AG09319 (cell line): ENCODE measurements at regions not wholly inside any gene's neighbourhood (a gene's known extent, or its start where the extent isn't known, plus 50 kb on each side); places are given as distances from the start of the nearest gene placed in this dataset.

ENCODE experiments used
- DNase-seq: peaks from one replicate; pipeline ENCODE4 v3.0.0-alpha.2; 2010; ENCODE audit warnings: low read depth; ENCODE audit errors: extremely low read depth
- TF ChIP-seq, protein P1 (sequence below): IDR thresholded peaks from 2 replicates; pipeline ENCODE4 v1.5.1; 2011; ENCODE audit warnings: low read depth, mild to moderate bottlenecking, inconsistent platforms, low read length, moderate library complexity

GRCh38 chr3:72319194-72320094 is 528.8 kb downstream of the SHQ1 start:
- no peak for DNase-seq
- TF ChIP-seq, protein P1, sequence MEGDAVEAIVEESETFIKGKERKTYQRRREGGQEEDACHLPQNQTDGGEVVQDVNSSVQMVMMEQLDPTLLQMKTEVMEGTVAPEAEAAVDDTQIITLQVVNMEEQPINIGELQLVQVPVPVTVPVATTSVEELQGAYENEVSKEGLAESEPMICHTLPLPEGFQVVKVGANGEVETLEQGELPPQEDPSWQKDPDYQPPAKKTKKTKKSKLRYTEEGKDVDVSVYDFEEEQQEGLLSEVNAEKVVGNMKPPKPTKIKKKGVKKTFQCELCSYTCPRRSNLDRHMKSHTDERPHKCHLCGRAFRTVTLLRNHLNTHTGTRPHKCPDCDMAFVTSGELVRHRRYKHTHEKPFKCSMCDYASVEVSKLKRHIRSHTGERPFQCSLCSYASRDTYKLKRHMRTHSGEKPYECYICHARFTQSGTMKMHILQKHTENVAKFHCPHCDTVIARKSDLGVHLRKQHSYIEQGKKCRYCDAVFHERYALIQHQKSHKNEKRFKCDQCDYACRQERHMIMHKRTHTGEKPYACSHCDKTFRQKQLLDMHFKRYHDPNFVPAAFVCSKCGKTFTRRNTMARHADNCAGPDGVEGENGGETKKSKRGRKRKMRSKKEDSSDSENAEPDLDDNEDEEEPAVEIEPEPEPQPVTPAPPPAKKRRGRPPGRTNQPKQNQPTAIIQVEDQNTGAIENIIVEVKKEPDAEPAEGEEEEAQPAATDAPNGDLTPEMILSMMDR, result no peak

- DNase-seq, result no peak
- TF ChIP-seq, protein P1, result no peak
These were observed 529.6 kb downstream of the SHQ1 start for GRCh38 chr3:72318504-72319193.

DNA sequence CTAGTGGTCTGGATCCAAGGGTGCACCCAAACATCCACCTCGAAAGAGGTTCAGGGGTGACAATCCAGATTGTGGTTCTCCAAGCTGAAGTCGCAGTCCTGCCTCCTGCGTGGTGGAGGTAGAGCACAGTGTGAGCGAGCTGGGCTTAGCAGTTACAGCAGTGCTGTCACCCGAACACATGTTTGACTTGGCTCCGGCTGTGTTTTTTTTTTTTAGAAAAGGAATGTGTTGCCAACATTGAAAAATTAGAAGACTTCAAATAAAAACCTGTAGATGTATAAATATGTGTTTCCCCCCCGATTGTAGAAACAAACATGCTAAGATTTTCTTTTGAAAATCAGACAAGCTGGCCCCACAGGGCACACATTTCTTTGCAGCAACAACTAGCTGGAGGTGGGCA is 530.8 kb downstream of the SHQ1 start:
- no peak for DNase-seq
- TF ChIP-seq, protein P1, result no peak

DNA sequence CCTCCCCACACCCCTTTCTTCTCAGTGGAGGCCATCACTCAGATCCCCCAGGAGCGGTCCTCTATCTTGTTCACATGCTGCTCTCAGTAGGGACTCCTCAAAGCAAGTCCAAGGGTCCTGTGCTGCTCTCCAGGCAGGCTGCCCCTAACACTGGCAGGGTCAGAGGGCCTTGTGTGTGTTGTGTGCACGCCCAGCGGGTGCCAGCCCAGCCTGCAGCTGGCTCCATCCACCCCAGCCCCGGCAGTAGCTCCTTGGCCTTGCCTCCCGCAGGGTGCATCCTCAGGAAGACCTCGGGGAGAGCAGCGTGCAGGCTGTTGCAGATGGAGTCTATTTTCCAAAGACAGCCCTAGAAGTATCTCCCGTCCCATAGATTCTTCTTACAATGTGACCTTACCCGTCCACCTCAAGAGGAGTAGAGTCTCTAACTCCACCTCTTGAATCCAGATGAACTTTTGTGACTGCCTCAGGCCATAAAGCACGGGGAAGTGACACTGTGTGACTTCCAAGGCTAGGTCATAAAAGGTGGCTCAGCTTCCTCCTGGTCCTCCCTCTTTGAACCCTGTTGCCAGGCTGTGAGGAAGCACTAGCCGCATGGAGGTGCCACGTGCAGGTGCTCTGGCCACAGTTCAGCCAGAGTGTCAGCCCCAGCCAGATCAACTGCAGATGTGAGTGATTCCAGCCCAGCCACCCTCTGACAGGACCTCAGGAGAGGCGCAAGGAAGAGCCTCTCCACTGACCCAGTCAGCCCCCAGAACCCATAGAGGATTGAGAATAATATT is 531.6 kb downstream of the SHQ1 start:
- no peak for DNase-seq
- TF ChIP-seq, protein P1, result no peak

DNA sequence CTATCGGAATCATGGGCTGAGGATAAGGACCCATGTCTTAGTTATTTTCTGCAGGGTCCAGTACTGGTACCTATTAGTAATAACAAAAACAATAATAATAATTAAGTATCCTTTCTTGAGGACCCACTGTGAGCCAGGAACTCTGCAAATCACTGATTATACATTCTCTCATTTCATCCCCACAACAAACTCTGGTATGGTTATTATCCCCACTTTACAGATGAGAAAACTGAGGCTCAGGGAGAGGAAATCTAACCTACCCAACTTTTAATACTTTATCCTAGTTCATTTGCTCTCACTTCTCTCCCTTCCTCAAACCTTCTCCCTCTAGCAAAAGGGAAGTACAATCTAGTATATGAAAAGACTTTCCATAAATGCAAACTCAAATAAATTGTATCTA is 528.4 kb upstream of the PROK2 start:
- TF ChIP-seq, protein P1, result no peak
- no peak for DNase-seq

DNA sequence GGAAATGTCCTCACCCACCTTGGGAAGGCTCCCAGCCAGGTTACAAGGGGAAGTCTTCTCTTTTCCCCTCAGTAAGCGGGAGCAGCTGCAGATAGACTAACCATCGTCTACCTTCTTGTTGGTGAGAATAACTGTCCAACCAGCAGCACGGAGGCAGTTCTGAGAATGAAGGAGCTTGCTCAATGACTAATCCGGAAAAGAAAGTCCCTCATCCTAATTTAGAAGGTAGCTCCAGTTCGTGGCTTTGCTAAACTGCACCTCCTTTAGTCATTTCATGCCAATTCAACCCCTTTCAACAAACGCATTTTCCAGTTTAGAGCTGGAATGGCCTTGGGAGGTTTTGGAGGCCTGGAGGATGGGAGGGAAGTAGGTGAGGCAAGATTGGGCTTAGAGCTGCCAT is 527.4 kb upstream of the PROK2 start:
- DNase-seq, result no peak
- TF ChIP-seq, protein P1, result no peak
